Esophagus muscularis mucosa (tissue), 3 donors: ENCODE measurements at regions not wholly inside any gene's neighbourhood (a gene's known extent, or its start where the extent isn't known, plus 50 kb on each side); places are given as distances from the start of the nearest gene placed in this dataset.

Source experiments
- POLR2A ChIP-seq: fragments of 450-650 bp; IDR thresholded peaks from one replicate; pipeline ENCODE4 v1.6.1; 2017; ENCODE audit warnings: antibody characterized with exemption, moderate library complexity, mild to moderate bottlenecking, low read depth
- TF ChIP-seq, protein P1 (sequence below), 3 experiments: fragments of 200-600 bp in 2 of 3; fragments of 450-650 bp in 1 of 3; sonication (generic) in 2 of 3; IDR thresholded peaks; one replicate each; pipeline ENCODE4 v1.5.1; 2017 to 2019; ENCODE audit warnings: antibody characterized with exemption in 3 of 3, mild to moderate bottlenecking in 2 of 3, moderate library complexity in 1 of 3

DNA sequence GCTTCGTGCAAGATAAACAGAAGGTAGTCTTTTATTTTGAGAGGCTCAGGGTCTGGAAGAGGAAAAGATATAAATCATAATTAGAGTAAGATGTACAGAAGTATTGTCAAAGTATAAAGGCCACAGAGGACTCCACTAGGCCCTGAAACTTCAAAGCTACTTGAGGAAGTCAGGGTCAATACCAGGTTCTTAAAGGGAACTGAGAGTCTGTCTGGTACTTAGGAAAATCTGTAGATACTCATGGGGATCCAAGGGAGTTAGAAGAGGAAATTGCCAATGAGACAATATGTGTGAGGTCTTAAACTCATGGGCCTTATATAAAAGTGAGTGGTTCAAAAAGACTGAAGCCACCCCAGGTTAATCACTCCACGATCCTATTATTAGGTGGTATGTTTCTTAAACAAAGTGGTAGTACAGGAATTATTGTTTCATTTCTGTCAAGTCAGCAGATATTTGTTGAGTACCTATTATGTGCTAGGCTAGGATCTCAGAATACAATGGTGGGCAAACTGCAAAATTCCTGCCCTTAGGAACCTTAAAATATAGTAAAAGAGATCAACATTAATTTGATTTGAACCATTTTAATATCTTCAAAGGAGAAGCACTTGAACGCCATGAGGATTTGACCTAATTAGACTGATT lies 314.6 kb downstream of the ADAMTS20 start:
- TF ChIP-seq, protein P1, sequence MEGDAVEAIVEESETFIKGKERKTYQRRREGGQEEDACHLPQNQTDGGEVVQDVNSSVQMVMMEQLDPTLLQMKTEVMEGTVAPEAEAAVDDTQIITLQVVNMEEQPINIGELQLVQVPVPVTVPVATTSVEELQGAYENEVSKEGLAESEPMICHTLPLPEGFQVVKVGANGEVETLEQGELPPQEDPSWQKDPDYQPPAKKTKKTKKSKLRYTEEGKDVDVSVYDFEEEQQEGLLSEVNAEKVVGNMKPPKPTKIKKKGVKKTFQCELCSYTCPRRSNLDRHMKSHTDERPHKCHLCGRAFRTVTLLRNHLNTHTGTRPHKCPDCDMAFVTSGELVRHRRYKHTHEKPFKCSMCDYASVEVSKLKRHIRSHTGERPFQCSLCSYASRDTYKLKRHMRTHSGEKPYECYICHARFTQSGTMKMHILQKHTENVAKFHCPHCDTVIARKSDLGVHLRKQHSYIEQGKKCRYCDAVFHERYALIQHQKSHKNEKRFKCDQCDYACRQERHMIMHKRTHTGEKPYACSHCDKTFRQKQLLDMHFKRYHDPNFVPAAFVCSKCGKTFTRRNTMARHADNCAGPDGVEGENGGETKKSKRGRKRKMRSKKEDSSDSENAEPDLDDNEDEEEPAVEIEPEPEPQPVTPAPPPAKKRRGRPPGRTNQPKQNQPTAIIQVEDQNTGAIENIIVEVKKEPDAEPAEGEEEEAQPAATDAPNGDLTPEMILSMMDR (IDR thresholded peaks at IDR 0.05), result no peak
- no peak for TF ChIP-seq POLR2A
